IMR-90 (cell line): ENCODE measurements at regions not wholly inside any gene's neighbourhood (a gene's known extent, or its start where the extent isn't known, plus 50 kb on each side); places are given as distances from the start of the nearest gene placed in this dataset.

Experiments
- ATAC-seq: fragments of 200-7000 bp; cut with Tn5 transposase; 2 replicates; pipeline ENCODE4 v1.9.1; 2020; ENCODE audit warnings: low read depth, mild to moderate bottlenecking, moderate library complexity
- BruUV-seq: library from RNA; stranded (reverse); fragments of 400-500 nt; replicated peaks from 2 replicates; lab custom pipeline; 2021; lab: Mats Ljungman, UMichigan
- CTCF ChIA-PET: fragments of 300-600 bp; formaldehyde crosslinking; extraction: SDS; loops from one replicate; lab custom pipeline; 2021; ENCODE audit warnings: antibody characterized with exemption; lab: Yijun Ruan, JAX
- POLR2A ChIA-PET: fragments of 300-600 bp; sonication (Branson Sonifier 250); formaldehyde crosslinking; loops from one replicate; lab custom pipeline; 2022; ENCODE audit warnings: antibody characterized with exemption; ENCODE audit not compliant: unreplicated experiment; lab: Charles Lee
- DNase-seq: peaks from one replicate; pipeline ENCODE4 v3.0.0; 2013
- H2AFZ ChIP-seq: replicated peaks from 2 replicates; pipeline ENCODE3; 2013; ENCODE audit warnings: low read length, mild to moderate bottlenecking; ENCODE audit not compliant: poor library complexity
- H2AK5ac ChIP-seq: 2 replicates; pipeline ENCODE4 v1.6.1; 2013; ENCODE audit warnings: low read depth, low read length, inconsistent platforms
- H2AK9ac ChIP-seq: replicated peaks from 2 replicates; pipeline ENCODE3; 2013; ENCODE audit warnings: mild to moderate bottlenecking, low read depth, low read length, moderate library complexity; ENCODE audit not compliant: poor library complexity
- H2BK120ac ChIP-seq: 2 replicates; pipeline ENCODE4 v1.6.1; 2013; ENCODE audit warnings: low read depth, low read length, inconsistent platforms
- H2BK15ac ChIP-seq: 3 replicates; pipeline ENCODE4 v1.6.1; 2013; ENCODE audit warnings: low read depth, low read length, inconsistent platforms
- H2BK20ac ChIP-seq: 2 replicates; pipeline ENCODE4 v1.6.1; 2013; ENCODE audit warnings: low read depth, mild to moderate bottlenecking, inconsistent platforms, low read length, moderate library complexity
- H2BK5ac ChIP-seq: 2 replicates; pipeline ENCODE4 v1.6.1; 2013; ENCODE audit warnings: mild to moderate bottlenecking, low read depth, low read length, inconsistent platforms; ENCODE audit not compliant: poor library complexity, severe bottlenecking
- H3K14ac ChIP-seq: replicated peaks from 2 replicates; pipeline ENCODE4 v1.6.1; 2013; ENCODE audit warnings: low read depth, low read length, inconsistent platforms
- H3K18ac ChIP-seq: 2 replicates; pipeline ENCODE4 v1.6.1; 2013; ENCODE audit warnings: low read depth, low read length, control low read depth
- H3K23ac ChIP-seq: 2 replicates; pipeline ENCODE4 v1.6.1; 2013; ENCODE audit warnings: low read depth, low read length, inconsistent platforms
- H3K27ac ChIP-seq: 2 replicates; pipeline ENCODE4 v1.5.1; 2013; ENCODE audit warnings: mild to moderate bottlenecking, control low read depth, low read length; ENCODE audit not compliant: insufficient read depth
- H3K27me3 ChIP-seq: 2 replicates; pipeline ENCODE4 v1.6.1; 2013; ENCODE audit warnings: low read length; ENCODE audit not compliant: control insufficient read depth, insufficient read depth
- H3K36me3 ChIP-seq: 2 replicates; pipeline ENCODE4 v1.6.1; 2013; ENCODE audit warnings: low read length, mixed read lengths; ENCODE audit not compliant: control insufficient read depth, insufficient read depth
- H3K4ac ChIP-seq: 2 replicates; pipeline ENCODE4 v1.6.1; 2013; ENCODE audit warnings: low read depth, low read length, inconsistent platforms
- H3K4me1 ChIP-seq: 2 replicates; pipeline ENCODE4 v1.6.1; 2013; ENCODE audit warnings: low read length, mixed read lengths; ENCODE audit not compliant: control insufficient read depth, insufficient read depth
- H3K4me2 ChIP-seq: 2 replicates; pipeline ENCODE4 v1.6.1; 2013; ENCODE audit warnings: low read depth, mild to moderate bottlenecking, control low read depth, low read length, moderate library complexity
- H3K4me3 ChIP-seq: 2 replicates; pipeline ENCODE4 v1.5.1; 2013; ENCODE audit warnings: low read depth, mild to moderate bottlenecking, control low read depth, low read length, moderate library complexity; ENCODE audit not compliant: insufficient read depth
- H3K56ac ChIP-seq: 2 replicates; pipeline ENCODE4 v1.6.1; 2013; ENCODE audit warnings: low read length, inconsistent platforms; ENCODE audit not compliant: insufficient read depth; ENCODE audit errors: extremely low read depth
- H3K79me1 ChIP-seq, 2 experiments: 2 replicates each; pipeline ENCODE4 v1.6.1; 2013; ENCODE audit warnings: low read length in 2 of 2, inconsistent platforms in 1 of 2, low read depth in 1 of 2
- H3K9ac ChIP-seq: 2 replicates; pipeline ENCODE4 v1.6.1; 2013; ENCODE audit warnings: low read depth, low read length, control low read depth
- H3K9me1 ChIP-seq: 2 replicates; pipeline ENCODE4 v1.6.1; 2013; ENCODE audit warnings: low read length, inconsistent platforms; ENCODE audit not compliant: insufficient read depth
- H3K9me3 ChIP-seq: 2 replicates; pipeline ENCODE4 v1.6.1; 2013; ENCODE audit warnings: low read length; ENCODE audit not compliant: control insufficient read depth, insufficient read depth
- H4K20me1 ChIP-seq: 2 replicates; pipeline ENCODE4 v1.6.1; 2013; ENCODE audit warnings: low read length, inconsistent platforms; ENCODE audit not compliant: insufficient read depth
- H4K5ac ChIP-seq: 2 replicates; pipeline ENCODE4 v1.6.1; 2013; ENCODE audit warnings: mild to moderate bottlenecking, low read depth, low read length, control low read depth
- H4K8ac ChIP-seq, 2 experiments: 2 replicates each; pipeline ENCODE4 v1.6.1; 2013; ENCODE audit warnings: low read depth in 2 of 2, low read length in 2 of 2, control low read depth in 1 of 2, inconsistent platforms in 1 of 2
- H4K91ac ChIP-seq: 2 replicates; pipeline ENCODE4 v1.6.1; 2013; ENCODE audit warnings: low read depth, low read length, inconsistent platforms; ENCODE audit not compliant: insufficient read depth
- BHLHE40 ChIP-seq: fragments of 150-350 bp; IDR thresholded peaks from 2 replicates; pipeline ENCODE4 v1.6.1; 2016; ENCODE audit warnings: mild to moderate bottlenecking, low read depth, low read length
- CEBPB ChIP-seq: IDR thresholded peaks from 2 replicates; pipeline ENCODE4 v1.6.1; 2012; ENCODE audit warnings: low read depth, low read length, improper control_type of control experiment
- CHD1 ChIP-seq: IDR thresholded peaks from 2 replicates; pipeline ENCODE4 v1.6.1; 2012; ENCODE audit warnings: low read depth, low read length, improper control_type of control experiment
- ELK1 ChIP-seq: fragments of 150-350 bp; IDR thresholded peaks from 2 replicates; pipeline ENCODE4 v1.6.1; 2016; ENCODE audit warnings: low read depth, mild to moderate bottlenecking, low read length, moderate library complexity, borderline replicate concordance
- FOS ChIP-seq: fragments of 150-350 bp; IDR thresholded peaks from 2 replicates; pipeline ENCODE4 v1.6.1; 2016; ENCODE audit warnings: low read depth, low read length
- MAFK ChIP-seq: IDR thresholded peaks from 2 replicates; pipeline ENCODE4 v1.6.1; 2012; ENCODE audit warnings: low read depth, low read length, improper control_type of control experiment
- NFE2L2 ChIP-seq: fragments of 150-350 bp; IDR thresholded peaks from 2 replicates; pipeline ENCODE4 v1.6.1; 2016; ENCODE audit warnings: low read depth, mild to moderate bottlenecking, low read length
- POLR2A ChIP-seq: IDR thresholded peaks from 2 replicates; pipeline ENCODE4 v1.6.1; 2012; ENCODE audit warnings: mild to moderate bottlenecking, low read depth, low read length
- RAD21 ChIP-seq: IDR thresholded peaks from 2 replicates; pipeline ENCODE4 v1.6.1; 2012; ENCODE audit warnings: low read length, improper control_type of control experiment
- RCOR1 ChIP-seq: IDR thresholded peaks from 2 replicates; pipeline ENCODE4 v1.6.1; 2012; ENCODE audit warnings: mild to moderate bottlenecking, low read length, improper control_type of control experiment; ENCODE audit not compliant: insufficient replicate concordance
- RFX5 ChIP-seq: IDR thresholded peaks from 2 replicates; pipeline ENCODE4 v1.8.0; 2012; ENCODE audit warnings: low read depth, mild to moderate bottlenecking, low read length, moderate library complexity
- SMC3 ChIP-seq: fragments of 150-350 bp; IDR thresholded peaks from 2 replicates; pipeline ENCODE4 v1.6.1; 2016; ENCODE audit warnings: low read depth, mild to moderate bottlenecking, antibody characterized with exemption, low read length, moderate library complexity
- USF2 ChIP-seq: fragments of 150-350 bp; IDR thresholded peaks from 2 replicates; pipeline ENCODE4 v1.6.1; 2017; ENCODE audit warnings: mild to moderate bottlenecking, antibody characterized with exemption, low read length, low read depth
- WGBS, 2 experiments: methylation state at CpG; one replicate each; pipeline versions ENCODE4 v1.1.5 to v1.1.7; 2013; ENCODE audit warnings: missing lambda C conversion rate in 2 of 2; ENCODE audit not compliant: insufficient read length in 1 of 2; ENCODE audit errors: extremely low coverage in 2 of 2; 5-methylcytosine and 5-hydroxymethylcytosine counted together
- dilution Hi-C: fragments of 300-500 bp; cut with HindIII; formaldehyde crosslinking; loops from one replicate; pipeline ENCODE4 v1.14.3; 2018; ENCODE audit warnings: low sequenced_read_pairs; ENCODE audit not compliant: unreplicated experiment
- in situ Hi-C: fragments of 300-500 bp; cut with MboI; formaldehyde crosslinking; loops from 3 replicates; pipeline ENCODE4 v1.14.3; 2019; ENCODE audit warnings: low sequenced_read_pairs, inconsistent platforms, mixed read lengths
- intact Hi-C: fragments of 100-400 bp; cut with micrococcal nuclease; formaldehyde crosslinking; loops from 2 replicates; pipeline ENCODE4 v1.10.0; 2022
- TF ChIP-seq, protein P1 (sequence below): conservative IDR thresholded peaks from 2 replicates; pipeline ENCODE4 v1.5.1; 2012; ENCODE audit warnings: mild to moderate bottlenecking, low read depth, low read length, improper control_type of control experiment

DNA sequence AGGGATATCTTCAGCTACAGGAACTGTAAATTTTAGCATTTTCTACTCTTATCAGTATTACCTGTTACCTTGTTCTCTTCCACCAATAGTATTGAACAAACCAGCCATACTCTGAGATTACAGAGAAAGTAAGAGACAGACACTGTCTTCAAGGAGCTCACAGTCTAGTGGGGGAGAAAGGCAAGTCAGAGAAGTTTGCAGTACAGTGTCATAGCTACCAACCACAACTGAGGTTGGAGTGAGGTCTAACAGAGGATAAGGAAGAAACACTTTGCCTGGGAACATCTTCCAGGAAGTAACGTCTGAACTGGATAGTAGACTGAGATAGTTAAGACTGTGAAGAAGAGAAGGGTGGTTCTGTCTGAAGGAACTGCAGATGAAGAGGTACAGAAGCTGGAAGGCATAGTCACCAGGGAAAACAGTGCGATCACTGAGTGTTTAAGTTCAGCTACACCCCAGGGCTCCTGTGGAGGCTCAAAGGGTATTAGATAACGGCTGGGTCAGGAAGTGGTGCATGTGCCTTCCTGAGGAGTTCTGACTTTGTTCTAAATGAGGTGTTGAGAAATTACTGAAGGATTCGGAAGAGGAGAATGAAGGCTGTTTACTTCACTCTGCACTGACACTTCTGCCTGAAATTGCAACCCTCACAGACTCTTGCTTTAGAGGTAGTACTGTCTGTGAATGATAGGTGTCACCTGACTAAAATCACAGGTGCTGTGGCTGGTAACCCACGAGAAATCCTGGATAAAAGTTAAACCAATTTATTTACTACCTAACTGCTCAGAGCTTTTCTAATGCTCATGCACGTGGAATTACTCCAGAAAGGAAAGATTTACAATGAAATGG is 841.6 kb downstream of the MAT2B start:
- H2BK5ac ChIP-seq: no peak overlapping the region
- ChIA-PET POLR2A (no interaction called here), CTCF (interaction anchor here (1.1 kb wide), 1 partner anchor 16 kb away, joined by 3 read pairs; no protein-coding TSS in a partner anchor)
- H4K91ac ChIP-seq: no peak overlapping the region
- peak overlapping the region in 1 of 2 experiments; percentile 31; a peak in 1 of 4 replicates for H4K8ac ChIP-seq
- in situ Hi-C loops (no loop called here), intact Hi-C loops (no loop called here), dilution Hi-C loops (no loop called here)
- H2AFZ ChIP-seq: peak overlapping the region; percentile 74
- no peak overlapping the region for H2AK5ac ChIP-seq
- no peaks in the 10 kb centered on the region for H4K20me1 ChIP-seq
- H3K9me1 ChIP-seq: no peaks in the 10 kb centered on the region; the same call in 1 of the 2 replicates
- H3K4ac ChIP-seq: no peak overlapping the region
- no peak overlapping the region; the same call in 1 of the 2 replicates for H3K4me2 ChIP-seq
- no peaks in the 10 kb centered on the region for H3K9me3 ChIP-seq
- no peak overlapping the region for H3K56ac ChIP-seq
- H3K23ac ChIP-seq: 0 out of 2 replicates have a peak overlapping the region, but pooled peaks have one; percentile 36
- H3K27ac ChIP-seq: no peak overlapping the region
- peak overlapping the region; percentile 27; the same call in 1 of the 3 replicates for H2BK15ac ChIP-seq
- no peak overlapping the region for H3K9ac ChIP-seq
- 0 out of 2 replicates have a peak overlapping the region, but pooled peaks have one; percentile 18 for H3K18ac ChIP-seq
- H3K4me3 ChIP-seq: no peak overlapping the region
- H4K5ac ChIP-seq: no peak overlapping the region
- no peaks in the 10 kb centered on the region for H3K79me1 ChIP-seq
- peaks cover 2% of the 10 kb centered on the region for H3K4me1 ChIP-seq
- BruUV-seq: no TSS peak
- H3K27me3 ChIP-seq: no peaks in the 10 kb centered on the region
- DNase-seq: peak; percentile 5
- peak overlapping the region; percentile 39 for H2BK20ac ChIP-seq
- H3K36me3 ChIP-seq: no peaks in the 10 kb centered on the region
- 0 out of 2 replicates have a peak overlapping the region, but pooled peaks have one; percentile 21 for H3K14ac ChIP-seq
- ATAC-seq: peak; percentile 17
- 50% methylated on average over 2 of the region's 6 CpGs; no CpG with 5 or more reads in 1 of the 2 experiments for WGBS, 2 experiments
- no peak overlapping the region for H2AK9ac ChIP-seq
- peak overlapping the region; percentile 18; the same call in 1 of the 2 replicates for H2BK120ac ChIP-seq
- TF ChIP-seq BHLHE40 (no peak), NFE2L2 (no peak), RFX5 (no peak), RAD21 (no peak), ELK1 (no peak), SMC3 (no peak), CHD1 (no peak), MAFK (no peak), RCOR1 (no peak), FOS (no peak), CEBPB (no peak), POLR2A (no peak), USF2 (no peak)
- TF ChIP-seq, protein P1, sequence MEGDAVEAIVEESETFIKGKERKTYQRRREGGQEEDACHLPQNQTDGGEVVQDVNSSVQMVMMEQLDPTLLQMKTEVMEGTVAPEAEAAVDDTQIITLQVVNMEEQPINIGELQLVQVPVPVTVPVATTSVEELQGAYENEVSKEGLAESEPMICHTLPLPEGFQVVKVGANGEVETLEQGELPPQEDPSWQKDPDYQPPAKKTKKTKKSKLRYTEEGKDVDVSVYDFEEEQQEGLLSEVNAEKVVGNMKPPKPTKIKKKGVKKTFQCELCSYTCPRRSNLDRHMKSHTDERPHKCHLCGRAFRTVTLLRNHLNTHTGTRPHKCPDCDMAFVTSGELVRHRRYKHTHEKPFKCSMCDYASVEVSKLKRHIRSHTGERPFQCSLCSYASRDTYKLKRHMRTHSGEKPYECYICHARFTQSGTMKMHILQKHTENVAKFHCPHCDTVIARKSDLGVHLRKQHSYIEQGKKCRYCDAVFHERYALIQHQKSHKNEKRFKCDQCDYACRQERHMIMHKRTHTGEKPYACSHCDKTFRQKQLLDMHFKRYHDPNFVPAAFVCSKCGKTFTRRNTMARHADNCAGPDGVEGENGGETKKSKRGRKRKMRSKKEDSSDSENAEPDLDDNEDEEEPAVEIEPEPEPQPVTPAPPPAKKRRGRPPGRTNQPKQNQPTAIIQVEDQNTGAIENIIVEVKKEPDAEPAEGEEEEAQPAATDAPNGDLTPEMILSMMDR: no peak
